ENCODE measurements at regions not wholly inside any gene's neighbourhood (a gene's known extent, or its start where the extent isn't known, plus 50 kb on each side); places are given as distances from the start of the nearest gene placed in this dataset.

DNA sequence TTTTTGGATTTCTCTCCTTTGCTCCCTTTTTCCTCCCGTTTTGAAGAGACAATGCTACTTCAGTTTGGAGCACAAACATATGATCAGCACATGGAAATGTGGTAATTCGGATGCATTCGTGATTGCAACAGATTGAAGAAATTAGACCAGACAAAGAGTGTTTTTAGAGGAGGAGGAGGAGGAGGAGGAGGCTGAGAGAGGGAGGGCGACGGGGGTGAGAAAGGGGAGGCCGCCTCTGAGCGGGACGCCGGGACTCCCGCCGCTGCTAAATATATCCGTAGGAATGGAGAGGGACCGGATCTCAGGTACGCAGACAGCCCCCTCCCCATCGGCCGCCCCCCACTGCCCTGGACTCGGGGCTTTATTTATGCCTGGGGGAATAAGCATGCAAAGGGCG lies 179.3 kb downstream of the SEC14L1 start:
- no peak for DNase-seq (ENCODE audit: extremely low read depth, low read depth, low spot score)

DNA sequence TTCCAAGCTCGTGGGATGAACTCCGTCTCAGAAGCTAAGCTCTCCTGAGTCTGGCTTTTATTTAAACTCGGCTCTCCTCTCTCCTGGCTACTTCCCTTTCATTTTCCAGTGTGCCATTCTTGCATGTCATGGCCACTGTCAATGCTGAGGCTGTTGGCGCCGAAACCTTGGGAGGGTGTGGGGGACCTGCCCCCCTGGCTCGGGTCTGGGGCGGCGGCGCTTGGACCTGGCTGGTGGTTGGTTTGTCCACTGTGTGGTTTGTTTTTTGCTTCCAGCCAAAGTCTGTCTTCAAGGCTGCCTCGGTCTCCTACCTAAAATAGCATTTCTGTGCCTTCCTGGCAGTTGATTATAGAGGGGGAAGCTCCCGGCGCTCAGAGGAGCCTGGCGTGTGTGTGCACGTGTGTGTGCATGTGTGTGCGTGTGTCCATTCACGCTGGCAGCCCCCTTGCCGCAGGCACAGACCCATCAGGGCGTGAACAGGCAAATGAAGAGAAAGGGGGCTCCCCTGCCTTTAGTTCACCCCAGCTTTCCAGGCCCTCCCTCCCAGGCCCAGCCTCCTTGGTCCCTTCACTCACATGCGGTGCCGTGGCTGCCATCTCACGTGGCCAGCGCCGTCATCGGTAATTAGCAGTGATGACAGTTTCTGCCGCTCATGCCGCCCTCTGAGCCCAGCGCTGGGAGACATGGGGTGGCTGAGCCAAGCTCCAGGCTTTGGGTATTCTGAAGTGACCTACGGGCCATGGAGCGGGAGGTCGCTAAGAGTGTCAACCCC lies 179.9 kb downstream of the SEC14L1 start:
- no peak for DNase-seq (ENCODE audit: extremely low read depth, low read depth, low spot score)

DNA sequence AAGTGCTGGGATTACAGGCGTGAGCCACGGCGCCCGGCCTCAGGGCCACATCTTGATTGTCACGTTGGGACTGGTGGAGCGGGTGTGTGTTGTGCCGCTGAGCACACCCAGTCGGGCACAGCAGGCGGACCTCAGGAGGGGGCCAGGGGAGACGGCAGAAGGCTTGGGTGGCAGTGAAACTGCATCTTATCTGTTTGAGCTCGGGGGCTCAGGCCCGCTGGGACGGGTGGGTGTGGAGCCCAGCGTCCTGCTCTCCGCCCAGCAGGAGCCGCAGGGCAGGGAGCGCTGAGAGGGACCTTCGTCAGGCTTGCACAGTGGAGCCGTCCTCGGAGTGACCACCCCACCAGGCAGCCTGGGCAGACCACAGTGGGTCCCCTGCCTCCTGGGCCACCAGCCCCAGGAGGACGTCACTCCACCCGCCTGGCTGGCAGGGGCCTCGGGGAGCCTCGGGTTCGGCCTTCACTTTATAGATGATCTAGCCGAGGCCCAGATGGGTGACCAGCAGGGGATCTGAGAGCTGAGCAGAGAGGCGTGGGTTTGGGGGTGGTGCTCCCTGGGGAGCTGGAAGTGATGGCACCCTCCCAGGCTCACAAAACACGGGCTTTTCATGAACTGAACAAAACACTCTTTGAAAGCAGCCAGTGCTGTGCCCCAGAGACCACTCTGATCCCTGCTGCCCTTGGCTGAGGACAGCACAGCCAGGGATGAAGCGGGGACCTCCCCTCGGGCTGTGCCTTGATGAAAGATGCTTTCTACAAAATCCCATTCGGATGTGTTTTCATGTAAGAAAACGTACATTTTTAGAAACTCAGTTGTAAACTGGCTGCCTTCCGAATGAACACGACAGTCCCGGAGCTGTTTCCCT lies 181.1 kb downstream of the SEC14L1 start:
- no peak for DNase-seq (ENCODE audit: extremely low read depth, low read depth, low spot score)

DNA sequence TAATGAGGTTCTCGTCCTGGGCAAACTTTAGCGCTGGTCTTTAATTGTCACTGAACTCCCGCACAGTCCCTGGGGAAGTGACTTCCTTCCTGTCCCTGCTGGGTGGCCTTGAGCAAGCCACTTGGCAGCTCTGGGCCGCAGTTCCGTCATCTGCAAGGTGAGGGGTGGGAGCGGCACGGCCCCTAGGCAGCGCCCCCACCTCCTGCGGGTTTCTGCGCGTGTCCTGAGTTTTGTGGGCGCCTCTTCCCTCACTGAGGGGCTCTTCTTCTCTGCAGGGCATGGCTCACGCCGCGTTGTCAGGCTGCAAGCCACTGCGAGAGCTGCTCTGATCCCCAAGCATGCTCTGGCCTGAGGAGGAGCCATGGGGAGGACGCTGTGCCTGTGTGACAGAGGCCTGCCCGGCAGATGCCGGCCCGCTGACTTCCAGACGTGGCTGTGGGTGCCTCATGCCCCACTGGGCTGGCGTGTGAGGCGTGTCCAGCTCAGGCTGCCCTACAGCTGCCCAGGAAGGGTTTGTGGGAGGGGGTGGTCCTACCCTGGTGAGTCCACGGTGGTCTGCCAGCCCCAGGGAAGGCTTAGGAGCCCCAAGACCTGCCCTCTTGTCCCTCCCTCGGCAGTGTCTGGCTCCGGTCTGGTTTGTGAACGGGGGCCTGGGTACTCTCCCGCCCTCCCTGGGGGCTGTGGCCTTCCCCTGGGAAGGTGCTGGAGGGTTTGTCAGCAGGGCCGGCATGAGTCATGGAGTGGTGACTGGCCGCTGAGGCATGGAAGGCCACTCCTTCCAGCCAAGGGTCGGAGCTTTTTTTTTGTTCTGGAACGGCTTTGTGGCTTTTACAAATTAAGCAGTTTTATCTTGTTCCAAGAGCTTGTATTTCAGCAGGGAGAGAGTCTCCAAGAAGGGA lies 182.0 kb downstream of the SEC14L1 start:
- DNase-seq (ENCODE audit: extremely low read depth, low read depth, low spot score): no peak

DNA sequence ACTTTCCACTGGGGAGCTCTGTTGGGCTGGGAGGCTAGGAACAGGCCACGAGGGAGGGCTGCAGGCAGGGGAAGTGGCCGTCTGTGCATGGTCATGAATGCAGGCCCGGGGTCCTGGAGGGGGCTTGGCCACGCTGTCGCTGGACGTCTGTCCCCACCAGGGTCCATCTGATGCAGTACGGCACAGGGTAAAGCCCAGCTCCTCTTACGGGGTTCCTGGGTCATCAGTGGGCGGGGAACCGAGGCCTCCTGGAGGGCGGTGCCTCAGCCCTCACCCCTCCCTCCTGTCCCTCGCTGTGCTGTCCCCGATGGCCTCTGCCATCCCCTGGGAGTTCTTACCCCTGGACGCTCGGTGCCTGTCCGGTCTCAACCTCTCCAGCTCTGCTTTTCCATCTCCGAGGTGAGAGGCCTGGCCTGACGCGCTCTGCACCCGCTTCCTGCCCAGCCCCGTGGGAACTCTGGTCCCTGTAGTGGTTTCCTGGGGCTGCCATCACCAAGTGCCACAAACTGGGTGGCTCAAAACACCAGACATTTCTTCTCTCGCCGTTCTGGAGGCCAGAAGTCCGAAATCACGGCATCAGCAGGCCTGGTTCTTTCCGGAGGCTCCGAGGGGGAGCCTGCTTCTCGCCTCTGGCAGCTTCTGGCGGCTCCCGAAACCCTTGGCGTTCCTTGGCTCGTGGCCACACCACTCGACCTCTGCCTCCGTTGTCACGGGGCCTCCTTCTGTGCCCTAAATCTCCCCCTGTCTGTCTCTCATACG lies 182.8 kb downstream of the SEC14L1 start:
- DNase-seq (ENCODE audit: extremely low read depth, low read depth, low spot score): no peak

DNA sequence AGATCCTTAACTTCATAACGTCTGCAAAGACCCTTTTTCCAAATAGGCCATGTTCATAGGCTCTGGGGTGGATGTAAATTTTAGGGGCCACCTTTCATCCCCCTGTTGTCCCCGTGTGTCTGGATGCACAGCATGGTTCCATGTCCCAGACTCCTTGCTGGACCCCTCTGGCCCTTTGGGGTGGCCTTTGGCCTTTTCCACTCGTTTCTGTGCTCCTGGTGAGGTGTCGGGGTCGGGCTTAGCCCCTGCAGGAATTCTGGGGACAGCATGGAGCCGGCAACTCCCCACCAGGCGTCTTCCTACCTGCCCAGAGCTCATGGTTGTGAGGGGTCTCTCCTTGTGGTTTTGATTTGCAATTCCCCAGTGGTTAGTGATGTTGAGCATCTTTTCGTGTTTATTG lies 183.5 kb downstream of the SEC14L1 start:
- DNase-seq (ENCODE audit: extremely low read depth, low read depth, low spot score): no peak

DNA sequence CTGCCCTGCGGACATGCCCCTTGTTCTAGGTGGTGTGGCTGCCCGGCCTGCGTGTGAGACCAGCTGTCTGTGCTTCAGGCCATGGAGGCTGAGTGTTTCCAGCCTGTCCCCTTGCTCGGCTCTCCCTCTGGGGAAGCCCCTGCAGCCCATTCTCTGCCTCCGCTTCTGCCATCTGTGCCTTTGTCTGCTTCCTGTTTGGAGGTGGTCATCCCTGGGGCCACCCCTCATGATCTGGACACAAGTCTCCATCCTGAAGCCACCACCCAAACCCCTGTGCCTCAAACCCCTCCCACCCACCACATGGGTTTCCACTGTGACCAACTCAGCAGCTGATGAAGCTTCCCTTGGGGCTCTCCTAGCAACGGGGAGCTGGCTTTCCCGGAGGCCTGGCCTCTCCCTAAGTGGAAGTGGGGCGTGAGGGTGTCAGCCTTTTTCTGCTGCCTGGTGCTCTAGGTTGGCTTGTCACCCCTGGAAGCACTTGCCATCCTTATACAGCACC lies 184.9 kb downstream of the SEC14L1 start:
- no peak for DNase-seq (ENCODE audit: extremely low read depth, low read depth, low spot score)

DNA sequence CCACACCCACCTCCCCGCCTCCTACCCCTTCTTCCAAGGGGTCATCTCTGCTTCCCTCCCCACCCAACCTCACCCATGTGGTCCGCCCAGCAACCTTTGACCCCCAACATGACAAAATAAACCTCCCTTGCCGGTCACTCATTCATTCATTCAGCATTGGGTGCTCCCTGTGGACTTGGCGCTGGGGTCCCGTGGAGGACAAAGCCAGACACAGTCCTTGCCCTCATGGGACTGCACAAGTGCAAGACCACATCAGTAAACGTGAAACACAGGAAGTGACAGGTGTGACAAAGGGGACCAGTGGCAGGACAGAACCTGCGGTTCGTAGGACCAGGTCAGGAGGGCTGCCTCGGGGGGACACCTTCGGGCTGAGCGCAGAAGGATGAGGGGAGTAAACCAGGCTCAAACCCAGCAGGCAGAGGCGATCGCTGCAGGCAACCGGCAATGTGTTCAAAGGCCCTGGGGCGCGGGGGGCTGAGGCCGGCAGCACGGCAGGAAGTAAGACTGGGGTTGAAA lies 185.4 kb downstream of the SEC14L1 start:
- no peak for DNase-seq (ENCODE audit: extremely low read depth, low read depth, low spot score)

DNA sequence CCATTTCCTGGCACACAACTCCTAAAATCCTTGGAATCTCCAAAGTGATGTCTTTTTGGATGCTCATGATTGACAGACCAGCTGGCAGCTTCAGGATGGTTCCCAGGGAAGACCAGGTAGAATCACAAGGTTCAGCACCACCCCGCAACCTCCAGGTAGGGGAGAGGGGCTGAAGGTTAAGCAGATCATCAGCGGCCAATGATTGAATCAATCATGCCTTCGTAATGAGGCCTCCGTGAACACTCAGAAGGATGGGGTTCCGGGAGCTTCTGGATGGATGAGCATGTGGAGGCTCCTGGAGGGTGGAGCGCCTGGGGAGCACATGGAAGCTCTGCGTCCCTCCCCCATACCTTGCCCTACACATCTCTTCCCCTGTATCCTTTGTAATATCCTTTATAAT lies 185.9 kb downstream of the SEC14L1 start:
- no peak for DNase-seq (ENCODE audit: extremely low read depth, low read depth, low spot score)

DNA sequence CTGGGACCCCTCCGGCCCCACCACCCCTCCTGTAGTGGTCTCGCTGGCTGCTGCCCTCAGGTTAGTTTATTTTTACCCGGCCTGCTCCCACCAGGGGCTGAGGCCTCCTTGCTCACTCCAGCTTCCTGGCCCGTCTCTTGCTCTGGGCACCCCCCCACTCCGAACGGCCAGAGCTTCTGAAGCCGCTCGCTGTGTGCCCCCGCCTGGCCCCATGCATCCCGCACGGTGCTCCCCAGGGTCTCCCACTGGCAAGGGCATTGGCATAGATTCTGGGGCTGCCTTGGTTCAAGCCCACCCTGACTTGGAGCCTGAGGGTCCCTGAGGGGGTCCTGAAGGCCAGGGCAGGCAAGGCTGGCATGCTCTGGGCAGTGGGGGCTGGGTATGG lies 186.4 kb downstream of the SEC14L1 start:
- DNase-seq (ENCODE audit: extremely low read depth, low read depth, low spot score): no peak

DNA sequence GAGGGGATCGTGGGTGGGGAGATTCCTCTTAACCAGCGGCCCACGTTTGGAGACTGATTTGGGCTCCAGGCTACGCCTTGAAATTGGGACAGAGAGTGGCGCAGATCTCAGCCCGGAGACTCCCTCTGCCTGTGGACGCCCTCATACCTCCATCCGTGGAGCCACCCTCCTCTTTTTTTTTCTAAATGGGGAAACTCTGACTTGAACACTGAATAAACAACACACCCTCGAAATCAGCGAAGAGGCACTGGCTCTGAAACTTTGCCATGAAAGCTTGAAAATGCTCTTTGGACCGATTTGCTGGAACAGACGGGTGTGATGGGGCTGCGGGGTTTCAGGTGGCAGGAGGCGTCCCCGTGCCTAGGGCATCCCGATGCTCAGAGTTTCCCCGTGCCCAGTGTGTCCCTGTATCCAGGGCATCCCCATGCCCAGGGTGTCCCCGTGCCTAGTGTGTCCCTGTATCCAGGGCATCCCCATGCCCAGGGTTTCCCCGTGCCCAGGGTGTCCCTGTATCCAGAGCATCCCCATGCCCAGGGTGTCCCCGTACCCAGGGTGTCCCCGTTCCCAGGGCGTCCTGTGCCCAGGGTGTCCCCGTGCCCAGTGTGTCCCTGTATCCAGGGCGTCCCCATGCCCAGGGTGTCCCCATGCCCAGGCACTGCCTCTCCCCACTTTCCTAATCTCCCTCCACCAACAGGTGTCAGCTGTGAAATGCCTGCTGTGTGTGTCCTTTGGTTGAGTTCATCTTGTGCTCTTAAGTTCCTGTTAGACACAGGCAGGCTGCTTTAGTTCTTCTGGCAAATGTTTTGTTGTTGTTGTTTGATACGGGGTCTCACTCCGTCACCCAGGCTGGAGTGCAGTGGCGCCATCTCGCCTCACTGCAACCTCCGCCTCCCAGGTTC lies 187.0 kb downstream of the SEC14L1 start:
- DNase-seq (ENCODE audit: extremely low read depth, low read depth, low spot score): no peak

DNA sequence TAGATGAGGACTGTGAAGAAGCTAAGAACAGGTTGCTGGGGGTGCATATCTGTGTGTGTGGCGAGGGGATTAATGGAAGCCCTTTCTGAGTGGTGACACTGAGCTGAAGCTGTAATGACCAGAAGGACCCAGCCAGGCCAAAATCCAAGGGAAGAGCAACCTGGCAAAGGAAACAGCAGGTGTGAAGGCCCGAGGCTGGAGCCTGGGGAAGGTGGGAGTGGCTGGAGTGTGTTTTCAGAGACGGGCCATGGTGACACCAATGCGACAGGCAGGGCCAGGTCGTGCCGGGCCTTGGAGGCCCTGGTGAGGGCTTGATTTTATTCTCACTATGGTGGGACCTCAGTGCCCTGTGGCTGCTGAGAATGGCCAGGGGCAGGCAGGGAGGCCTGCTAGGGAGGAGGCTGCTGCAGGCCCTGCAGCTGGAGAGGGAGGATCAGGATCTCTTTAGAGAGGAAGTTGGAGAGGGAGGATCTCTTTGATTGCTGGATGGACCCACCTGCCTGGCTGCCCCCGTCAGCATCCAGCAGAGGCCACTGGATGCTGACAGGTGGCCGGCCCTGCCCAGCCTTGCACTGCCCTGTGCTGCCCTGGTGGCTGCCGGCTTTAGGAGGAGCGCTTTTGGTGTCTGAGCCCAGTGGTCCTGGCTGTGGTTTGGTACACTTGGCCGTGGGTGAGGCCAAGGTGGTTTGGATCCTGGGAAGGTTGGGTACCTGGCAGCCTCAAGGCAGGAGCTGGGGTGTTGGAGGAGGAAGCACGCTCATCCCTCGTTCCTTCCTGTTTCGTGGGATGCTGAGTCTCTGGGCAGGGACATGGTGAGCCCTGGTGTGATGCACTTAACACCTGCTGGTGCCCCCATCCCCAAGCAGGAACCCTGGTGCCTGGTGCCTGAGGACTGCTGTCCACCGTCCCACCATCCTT lies 188.3 kb downstream of the SEC14L1 start:
- DNase-seq (ENCODE audit: extremely low read depth, low read depth, low spot score): no peak

DNA sequence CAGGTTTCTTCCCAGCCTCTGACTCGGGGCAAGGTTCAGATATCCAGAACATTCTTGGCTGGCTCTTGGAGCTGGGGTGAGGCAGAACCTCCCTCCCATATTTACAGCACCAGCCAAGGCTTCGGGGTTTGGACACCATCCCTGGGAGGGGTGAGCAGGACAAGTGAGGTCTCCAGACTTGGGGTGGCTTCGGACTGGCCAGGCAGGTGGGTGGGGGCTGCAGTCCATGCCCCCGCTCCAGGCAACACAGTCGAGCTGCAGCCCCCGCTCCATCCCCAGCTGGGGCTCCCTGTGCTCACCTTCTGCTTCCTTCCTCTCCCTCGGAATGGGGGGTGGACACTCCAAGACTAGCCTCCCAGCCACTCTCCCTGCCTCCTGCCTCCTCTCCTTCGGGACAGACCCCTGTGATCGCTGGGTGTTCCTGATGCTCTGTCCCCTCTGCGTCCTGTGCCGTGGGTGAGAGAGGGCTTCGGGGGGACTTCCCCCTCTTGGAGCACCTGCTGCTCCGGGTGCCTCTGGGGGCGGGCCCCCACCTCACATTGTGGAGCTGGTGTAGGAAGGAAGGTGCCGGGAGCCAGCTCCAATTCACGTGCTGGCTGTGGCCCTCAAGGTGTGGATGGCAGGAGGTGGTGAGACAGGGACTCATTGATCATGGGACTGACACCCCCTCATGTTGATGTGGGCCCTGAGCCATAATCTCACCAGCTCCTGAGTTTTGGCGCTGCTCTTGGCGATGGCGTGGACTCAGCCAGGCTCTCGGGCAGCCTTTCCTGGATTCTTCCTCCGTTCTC lies 189.2 kb downstream of the SEC14L1 start:
- no peak for DNase-seq (ENCODE audit: extremely low read depth, low read depth, low spot score)

DNA sequence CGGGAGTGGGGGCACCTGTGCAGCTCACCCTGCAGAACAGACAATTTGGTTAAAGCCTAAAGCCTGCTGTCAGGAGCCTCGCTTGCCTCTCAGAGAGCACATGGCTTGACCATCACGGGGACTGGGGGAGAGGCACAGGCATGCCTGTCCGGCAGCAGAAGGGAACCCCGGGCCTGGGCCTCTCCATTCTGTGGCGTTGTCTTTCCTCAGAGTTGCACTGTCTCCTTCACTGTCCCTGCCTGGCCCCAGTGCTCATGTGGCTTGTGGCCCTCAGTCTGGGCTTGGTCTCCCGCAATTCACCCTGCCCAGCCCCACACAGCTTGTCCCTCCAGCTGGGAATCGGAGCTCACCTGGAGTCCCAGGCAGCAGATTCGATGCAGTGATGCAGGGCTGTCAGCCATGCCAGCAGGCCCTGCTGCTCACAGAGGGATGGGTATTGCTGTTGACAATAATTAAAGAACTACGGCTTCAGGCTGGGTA lies 189.9 kb downstream of the SEC14L1 start:
- no peak for DNase-seq (ENCODE audit: extremely low read depth, low read depth, low spot score)

DNA sequence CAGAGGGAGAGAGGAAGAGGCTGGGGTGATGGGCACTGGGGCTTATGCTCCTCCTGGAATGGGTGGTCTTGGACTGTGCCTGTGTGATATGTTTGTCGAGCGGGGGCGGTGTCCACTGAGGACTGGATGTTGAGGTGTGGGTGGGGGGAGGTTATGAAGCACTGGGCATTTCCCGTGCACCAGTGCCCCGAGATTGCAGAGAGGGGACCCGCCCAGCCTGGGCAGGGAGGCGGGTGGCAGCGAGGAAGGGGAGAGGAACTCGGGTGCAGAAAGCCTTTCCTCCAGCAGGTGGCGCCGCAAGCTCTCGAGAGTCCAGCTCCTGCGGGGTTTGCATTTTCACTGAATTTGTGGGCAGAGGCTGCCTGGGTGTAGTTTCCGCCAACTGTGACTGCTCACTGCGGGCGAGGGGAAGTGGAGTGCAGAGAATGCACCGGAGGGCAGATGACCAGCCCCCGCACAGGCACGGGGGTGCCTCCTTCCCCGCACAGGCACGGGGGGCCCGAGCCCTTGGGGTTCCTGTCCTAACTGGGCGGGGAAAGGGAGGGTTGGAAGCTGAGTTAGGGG lies 190.6 kb downstream of the SEC14L1 start:
- DNase-seq (ENCODE audit: extremely low read depth, low read depth, low spot score): no peak

DNA sequence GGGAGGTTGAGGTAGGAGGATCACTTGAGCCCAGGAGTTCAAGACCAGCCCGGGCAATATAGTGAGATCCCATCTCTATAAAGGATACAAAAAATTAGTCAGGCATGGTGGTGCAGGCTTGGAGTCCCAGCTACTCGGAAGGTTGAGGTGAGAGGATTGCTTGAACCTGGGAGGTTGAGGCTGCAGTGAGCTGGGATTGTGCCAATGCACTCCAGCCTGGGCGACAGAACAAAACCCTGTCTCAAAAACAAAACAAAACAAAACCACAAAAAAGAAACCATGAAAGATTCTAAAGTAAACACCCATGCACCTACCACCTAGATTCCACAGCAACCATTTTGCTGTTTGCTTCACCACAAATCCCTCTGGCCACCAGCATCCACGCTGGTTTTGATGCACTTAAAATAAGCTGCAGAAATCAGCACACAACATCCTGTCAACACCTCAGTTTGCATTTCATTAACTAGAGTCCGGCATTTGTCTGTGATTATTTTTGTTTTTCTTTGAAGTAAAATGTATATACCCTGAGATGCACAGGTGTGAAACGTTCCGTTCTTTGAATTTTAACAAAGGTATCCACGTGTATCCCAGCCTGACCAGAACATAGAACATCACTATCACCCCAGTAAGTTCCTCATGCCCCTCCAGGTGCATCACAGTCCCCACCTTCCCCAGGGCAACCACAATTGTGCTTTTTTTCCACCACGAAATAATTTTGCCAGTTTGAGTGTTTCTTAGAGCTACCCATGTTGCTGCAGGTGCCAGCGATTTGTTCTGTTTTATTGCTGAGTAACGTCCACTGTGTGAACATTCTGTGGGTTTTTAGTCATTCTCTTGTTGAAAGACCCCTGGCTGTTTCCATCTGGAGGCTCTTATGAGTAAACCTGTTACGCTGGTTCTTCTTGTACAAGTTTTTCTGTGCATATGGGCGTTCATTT lies 191.5 kb downstream of the SEC14L1 start:
- DNase-seq (ENCODE audit: extremely low read depth, low read depth, low spot score): no peak

Data from glomerular endothelial cell (primary cell).